ENCODE measurements at regions not wholly inside any gene's neighbourhood (a gene's known extent, or its start where the extent isn't known, plus 50 kb on each side); places are given as distances from the start of the nearest gene placed in this dataset.

- TF ChIP-seq CTCF (IDR thresholded peaks at IDR 0.05; ENCODE audit: low read depth, low read length) (no peak), MYC (IDR thresholded peaks at IDR 0.05; ENCODE audit: low read depth, low read length) (no peak)
Observed at GRCh38 chr9:25733336-25733982, 55.2 kb upstream of the TUSC1 start.
